ENCODE measurements at regions not wholly inside any gene's neighbourhood (a gene's known extent, or its start where the extent isn't known, plus 50 kb on each side); places are given as distances from the start of the nearest gene placed in this dataset.

DNA sequence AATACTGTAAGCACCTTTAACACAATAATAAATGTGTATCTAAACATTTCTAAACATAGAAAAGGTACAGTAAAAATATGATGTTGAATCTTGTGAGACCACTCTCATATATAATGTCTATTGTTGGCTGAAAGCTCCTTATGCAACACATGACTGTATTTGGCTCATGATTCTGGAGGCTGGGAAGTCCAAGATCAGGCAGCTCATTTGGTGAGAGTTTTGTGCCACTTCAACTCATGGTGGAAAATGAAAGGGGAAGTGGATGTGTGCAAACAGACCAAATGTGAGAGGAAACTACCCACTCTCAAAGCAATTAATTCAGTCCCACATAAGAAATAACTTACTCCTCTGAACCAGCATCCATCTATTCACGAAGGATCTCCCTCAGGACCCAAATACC lies 257.7 kb upstream of the OPRM1 start:
- DNase-seq, result no peak

DNA sequence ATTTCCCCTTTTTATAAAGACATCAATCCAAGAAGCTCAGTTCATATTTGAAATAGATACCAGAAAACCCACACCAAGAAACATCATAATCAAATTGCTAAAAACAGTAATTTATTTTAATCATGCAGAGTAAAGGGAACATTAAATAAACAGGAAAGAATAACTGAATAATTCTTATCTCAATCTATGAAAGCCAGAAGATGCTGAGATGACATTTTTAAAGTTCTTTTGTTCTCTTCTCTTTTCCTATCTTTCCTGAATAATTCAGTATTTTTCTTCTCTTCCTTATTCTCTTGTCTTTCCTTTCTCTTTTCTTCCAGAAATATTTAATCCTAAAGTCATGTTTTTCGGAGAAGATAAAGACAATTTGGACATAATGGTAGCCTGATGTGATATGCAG lies 259.0 kb upstream of the OPRM1 start:
- no peak for DNase-seq

- DNase-seq, result no peak
Observed at GRCh38 chr6:153778216-153778615, 260.8 kb upstream of the OPRM1 start.

GRCh38 chr6:153771577-153771976 lies 267.5 kb upstream of the OPRM1 start:
- DNase-seq, result no peak

GRCh38 chr6:153767127-153767526 lies 271.9 kb upstream of the OPRM1 start:
- no peak for DNase-seq

DNA sequence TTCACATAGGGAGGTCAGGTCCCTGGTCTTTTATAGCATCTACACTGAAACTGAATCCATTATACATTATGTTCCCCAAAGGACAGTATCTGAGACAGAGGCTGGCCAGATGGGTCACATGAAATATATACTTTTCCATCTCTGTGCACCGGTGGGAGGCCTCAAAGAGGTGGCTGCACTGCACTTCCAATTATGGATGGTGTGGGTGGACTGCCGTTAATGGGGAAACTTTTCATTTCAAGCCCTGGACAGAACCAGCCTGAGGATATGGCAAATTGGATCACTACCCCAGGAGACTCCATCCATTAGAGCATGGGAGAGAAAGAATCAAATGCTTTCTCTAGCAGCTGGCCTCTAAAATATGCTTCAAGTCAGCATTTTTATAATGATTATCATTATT lies 280.5 kb upstream of the OPRM1 start:
- no peak for DNase-seq

DNA sequence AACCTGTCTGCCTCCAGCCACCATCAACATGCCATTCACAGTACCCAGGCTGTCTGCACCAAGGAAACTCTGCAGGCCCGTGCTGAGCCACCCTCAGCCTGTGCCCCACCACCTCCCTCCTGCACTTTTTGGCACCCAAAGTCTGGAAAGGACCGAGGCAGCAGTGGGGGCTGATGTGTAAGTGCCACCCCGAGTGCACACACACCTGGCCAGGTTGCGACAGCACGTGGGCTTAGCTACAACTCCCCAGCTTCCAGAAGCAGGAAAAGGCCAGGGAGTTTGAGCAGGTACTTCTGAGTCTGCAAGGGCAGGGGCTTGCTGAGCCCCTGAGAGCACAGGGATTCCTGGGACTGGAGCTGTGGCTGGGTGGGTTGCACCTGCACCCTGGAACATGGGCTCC lies 303.3 kb upstream of the OPRM1 start:
- no peak for DNase-seq

GRCh38 chr6:153729189-153729588 lies 309.9 kb upstream of the OPRM1 start:
- no peak for DNase-seq

DNA sequence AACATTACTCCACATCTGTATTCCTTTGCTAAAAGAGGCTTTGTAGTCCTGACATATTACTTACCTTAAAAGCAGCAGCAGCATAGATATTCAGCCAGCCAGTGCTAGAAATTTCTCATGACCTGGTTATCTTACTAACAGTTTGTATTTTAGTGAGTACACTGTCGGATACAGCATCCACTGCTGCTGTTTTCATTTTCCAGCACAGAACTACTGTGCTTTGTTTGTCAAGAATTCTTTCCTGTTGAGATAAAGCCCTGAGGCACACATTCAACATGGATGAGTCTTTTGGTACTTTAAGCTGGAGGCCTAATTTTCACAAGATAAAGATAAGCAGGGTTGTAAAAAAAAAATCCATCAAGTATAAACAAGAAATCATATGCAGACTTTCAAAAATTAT lies 311.2 kb upstream of the OPRM1 start:
- no peak for DNase-seq

DNA sequence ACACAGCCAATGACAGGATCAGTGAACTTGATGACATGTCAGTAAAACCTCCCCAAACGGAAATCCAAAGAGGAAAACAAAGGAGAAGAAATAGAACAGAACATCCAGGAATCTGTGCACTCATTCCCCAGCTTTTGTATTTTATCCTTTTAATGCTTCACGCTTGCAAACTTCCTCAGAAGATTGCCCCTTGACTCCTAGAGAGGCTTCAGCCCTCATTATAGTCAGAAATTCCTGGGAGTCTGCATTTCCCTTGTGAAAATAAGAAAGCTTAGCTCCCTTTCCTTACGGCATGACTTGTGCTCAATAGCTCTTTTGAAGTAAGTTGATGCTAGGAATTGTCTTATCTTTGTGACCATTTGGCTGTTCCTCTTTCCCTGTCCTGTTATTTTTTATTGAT lies 313.6 kb upstream of the OPRM1 start:
- no peak for DNase-seq

DNA sequence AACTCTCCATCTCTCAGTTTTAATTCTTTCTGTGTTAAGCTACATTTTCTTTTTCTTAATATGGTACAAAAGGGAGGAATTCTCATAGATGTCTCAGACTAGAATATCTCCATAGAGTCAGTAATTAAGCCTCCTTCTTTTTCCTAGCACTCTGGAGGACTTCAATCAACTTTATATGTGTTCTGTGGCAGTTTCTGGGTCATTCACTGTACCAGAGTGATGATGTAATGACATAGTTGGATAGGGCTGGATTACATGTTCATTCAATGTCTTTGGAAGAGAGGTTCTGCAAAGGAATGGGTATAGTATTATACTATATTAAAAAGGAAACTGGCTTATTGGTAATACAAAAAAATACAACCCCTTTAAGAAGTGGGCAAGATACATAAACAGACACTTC lies 318.3 kb upstream of the OPRM1 start:
- no peak for DNase-seq

GRCh38 chr6:153705429-153705828 lies 333.6 kb upstream of the OPRM1 start:
- DNase-seq, result no peak

GRCh38 chr6:153702671-153703070 lies 336.4 kb upstream of the OPRM1 start:
- DNase-seq, result no peak

- DNase-seq, result no peak
Observed at GRCh38 chr6:153698637-153699036, 340.4 kb upstream of the OPRM1 start.

- no peak for DNase-seq
Observed at GRCh38 chr6:153698001-153698400, 341.0 kb upstream of the OPRM1 start.

GRCh38 chr6:153677522-153677921 lies 361.5 kb upstream of the OPRM1 start:
- DNase-seq, result no peak

DNA sequence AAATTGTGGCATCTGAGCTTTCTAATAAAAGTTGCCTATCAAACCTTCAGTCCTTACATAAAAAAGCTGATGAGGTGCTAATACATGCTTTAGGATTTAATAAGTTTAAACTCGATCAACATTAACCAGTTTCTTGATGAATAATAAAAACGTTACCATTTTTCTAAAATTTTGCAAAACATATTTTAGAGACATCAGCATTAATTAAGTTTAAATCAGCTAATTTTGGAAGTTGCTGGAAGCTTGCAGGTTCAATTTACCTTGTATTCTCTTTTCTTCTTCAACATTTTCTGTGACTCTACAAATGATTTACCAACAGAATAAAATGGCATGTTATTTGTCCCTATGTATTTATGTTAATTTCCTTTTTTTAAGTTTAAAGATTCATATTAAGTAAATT lies 365.3 kb upstream of the OPRM1 start:
- DNase-seq, result no peak

DNA sequence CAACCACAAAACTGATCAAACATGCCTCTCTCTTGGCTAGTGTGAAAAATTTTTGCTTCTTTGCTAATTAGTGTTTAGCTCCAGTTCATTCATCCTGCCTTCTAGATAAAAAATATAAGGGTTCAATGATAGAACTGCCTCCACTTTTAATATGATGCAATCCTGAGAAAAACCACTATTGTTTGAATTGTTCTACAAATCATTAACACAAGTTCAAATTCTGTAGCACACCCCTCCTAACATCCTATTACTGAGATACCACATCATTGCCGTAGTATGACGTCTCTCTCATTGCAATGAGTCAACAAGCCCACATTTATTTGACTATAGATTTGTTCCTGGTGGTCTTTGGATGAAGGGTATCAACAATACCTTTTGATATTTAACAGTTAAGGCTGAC lies 365.8 kb upstream of the OPRM1 start:
- no peak for DNase-seq

- no peak for DNase-seq
Observed at GRCh38 chr6:153670403-153671026, 368.5 kb upstream of the OPRM1 start.

- DNase-seq, result no peak
Observed at GRCh38 chr6:153668758-153669157, 370.3 kb upstream of the OPRM1 start.

GRCh38 chr6:153662982-153663381 lies 376.1 kb upstream of the OPRM1 start:
- no peak for DNase-seq

GRCh38 chr6:153645326-153645725 lies 393.7 kb upstream of the OPRM1 start:
- no peak for DNase-seq

DNA sequence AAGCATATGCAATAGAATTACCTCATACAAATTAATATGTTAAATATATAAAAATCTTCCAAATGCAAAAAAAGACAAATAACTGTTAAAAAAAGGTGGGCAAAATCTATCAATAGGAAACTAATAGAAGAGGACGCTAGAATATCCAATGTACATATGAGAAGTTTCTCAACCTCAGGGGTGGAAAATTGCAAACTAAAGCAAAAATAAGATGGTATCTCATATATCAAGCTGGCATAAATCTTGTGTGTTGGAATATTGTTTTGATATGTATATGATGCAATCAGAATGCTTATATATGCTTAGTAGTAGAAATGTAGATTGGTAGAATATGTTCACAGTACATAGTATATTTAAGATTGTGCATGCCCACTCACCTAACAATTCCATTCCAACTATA lies 395.0 kb upstream of the OPRM1 start:
- DNase-seq, result no peak

- DNase-seq, result no peak
Observed at GRCh38 chr6:153634416-153634815, 404.6 kb upstream of the OPRM1 start.

DNA sequence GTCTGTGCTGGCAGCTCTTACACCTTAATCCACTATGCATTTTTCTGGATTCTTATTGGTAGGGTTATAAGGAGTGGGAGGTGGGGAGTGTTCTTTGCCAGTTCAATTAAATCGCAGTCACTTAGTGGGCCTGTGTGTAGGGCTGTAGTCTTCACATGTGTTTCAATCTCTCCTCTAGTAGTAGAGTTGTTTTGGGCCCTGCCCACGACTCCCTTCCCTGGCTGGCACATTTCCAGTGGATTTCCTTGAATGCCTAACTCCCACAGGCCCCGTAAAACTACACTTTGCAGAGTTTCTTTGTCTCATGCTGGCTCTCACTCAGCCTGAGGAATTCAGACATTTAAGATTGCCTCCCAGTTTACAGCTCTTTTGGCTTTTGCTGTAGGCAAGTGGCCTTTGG lies 414.0 kb upstream of the OPRM1 start:
- no peak for DNase-seq

GRCh38 chr6:153624528-153624927 lies 414.5 kb upstream of the OPRM1 start:
- DNase-seq, result no peak
